ENCODE measurements at regions not wholly inside any gene's neighbourhood (a gene's known extent, or its start where the extent isn't known, plus 50 kb on each side); places are given as distances from the start of the nearest gene placed in this dataset.

GRCh38 chr4:27828843-27829242 lies 968.2 kb downstream of the STIM2 start:
- TF ChIP-seq, protein P1, sequence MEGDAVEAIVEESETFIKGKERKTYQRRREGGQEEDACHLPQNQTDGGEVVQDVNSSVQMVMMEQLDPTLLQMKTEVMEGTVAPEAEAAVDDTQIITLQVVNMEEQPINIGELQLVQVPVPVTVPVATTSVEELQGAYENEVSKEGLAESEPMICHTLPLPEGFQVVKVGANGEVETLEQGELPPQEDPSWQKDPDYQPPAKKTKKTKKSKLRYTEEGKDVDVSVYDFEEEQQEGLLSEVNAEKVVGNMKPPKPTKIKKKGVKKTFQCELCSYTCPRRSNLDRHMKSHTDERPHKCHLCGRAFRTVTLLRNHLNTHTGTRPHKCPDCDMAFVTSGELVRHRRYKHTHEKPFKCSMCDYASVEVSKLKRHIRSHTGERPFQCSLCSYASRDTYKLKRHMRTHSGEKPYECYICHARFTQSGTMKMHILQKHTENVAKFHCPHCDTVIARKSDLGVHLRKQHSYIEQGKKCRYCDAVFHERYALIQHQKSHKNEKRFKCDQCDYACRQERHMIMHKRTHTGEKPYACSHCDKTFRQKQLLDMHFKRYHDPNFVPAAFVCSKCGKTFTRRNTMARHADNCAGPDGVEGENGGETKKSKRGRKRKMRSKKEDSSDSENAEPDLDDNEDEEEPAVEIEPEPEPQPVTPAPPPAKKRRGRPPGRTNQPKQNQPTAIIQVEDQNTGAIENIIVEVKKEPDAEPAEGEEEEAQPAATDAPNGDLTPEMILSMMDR (IDR thresholded peaks at IDR 0.05; ENCODE audit: insufficient read depth, missing control alignments) = no peak
- DNase-seq (ENCODE audit: insufficient read length, low spot score) (no peak), FAIRE-seq (no peak)

DNA sequence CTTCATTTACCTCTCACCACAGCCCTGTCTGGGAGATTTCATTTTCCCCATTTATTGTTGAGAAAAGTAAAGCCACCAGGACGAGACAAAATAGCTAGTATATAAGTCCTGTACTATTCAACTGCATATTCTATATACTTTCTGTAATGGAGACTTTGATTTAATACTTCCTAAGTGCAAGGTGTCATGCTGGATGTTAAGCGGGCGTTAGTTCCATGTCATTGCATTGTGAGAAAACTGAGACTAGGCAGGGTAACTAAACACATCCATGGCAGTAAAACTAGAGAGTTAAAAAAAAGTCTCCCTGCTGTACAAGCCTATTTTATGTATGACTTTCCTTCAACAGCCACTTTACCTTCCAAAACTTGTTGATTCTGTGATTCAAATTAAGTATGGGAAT lies 969.6 kb downstream of the STIM2 start:
- no peak for DNase-seq (ENCODE audit: insufficient read length, low spot score)
- TF ChIP-seq, protein P1 (IDR thresholded peaks at IDR 0.05; ENCODE audit: insufficient read depth, missing control alignments) = no peak
- no peak for FAIRE-seq

- TF ChIP-seq, protein P1 (IDR thresholded peaks at IDR 0.05; ENCODE audit: insufficient read depth, missing control alignments) = no peak
- DNase-seq (ENCODE audit: insufficient read length, low spot score) (no peak), FAIRE-seq (no peak)
These were observed 975.2 kb downstream of the STIM2 start for GRCh38 chr4:27835851-27836250.

- TF ChIP-seq, protein P1 (IDR thresholded peaks at IDR 0.05; ENCODE audit: insufficient read depth, missing control alignments) = no peak
- DNase-seq (ENCODE audit: insufficient read length, low spot score) = no peak
- FAIRE-seq = no peak
These were observed 975.9 kb downstream of the STIM2 start for GRCh38 chr4:27836523-27836922.

GRCh38 chr4:27843776-27844175 lies 983.1 kb downstream of the STIM2 start:
- FAIRE-seq (no peak), DNase-seq (ENCODE audit: insufficient read length, low spot score) (no peak)
- TF ChIP-seq, protein P1 (IDR thresholded peaks at IDR 0.05; ENCODE audit: insufficient read depth, missing control alignments) = no peak

DNA sequence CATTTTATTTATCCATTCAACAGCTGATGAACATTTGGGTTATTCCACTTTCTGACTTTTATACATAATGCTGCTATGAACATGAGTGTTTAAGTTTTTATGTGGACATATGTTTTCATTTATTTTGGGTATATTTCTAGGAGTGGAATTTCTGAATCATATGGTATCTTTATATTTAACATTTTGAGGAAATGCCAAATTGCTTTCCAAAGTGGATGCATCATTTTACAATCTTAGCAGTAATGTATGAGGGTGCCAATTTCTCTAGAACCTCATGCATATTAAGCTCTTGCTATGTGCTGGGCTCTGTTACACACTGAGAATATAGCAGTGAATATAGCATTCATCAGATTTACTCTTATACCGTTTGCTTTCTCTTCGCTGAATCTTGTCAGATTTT lies 983.7 kb downstream of the STIM2 start:
- DNase-seq (ENCODE audit: insufficient read length, low spot score) = no peak
- TF ChIP-seq, protein P1 (IDR thresholded peaks at IDR 0.05; ENCODE audit: insufficient read depth, missing control alignments) = no peak
- FAIRE-seq = no peak

DNA sequence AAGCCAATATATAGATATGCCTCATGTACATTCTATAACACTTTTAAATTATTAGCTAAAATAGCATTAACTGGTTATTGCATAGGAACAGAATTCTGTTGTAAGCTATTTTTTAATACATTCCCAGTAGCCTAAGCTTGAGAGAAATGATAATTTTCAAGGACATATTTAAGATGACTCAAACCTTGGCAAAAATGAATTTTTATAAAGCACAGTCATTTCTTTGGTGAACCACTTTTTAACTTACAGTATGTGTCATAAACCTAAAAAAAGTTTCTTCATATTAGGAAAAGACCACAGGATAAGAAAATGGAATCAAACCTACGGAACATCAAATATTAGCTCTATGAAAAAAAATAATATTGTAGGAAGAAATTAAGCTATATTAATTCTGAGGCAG lies 986.3 kb downstream of the STIM2 start:
- no peak for FAIRE-seq
- no peak for DNase-seq (ENCODE audit: insufficient read length, low spot score)
- TF ChIP-seq, protein P1 (IDR thresholded peaks at IDR 0.05; ENCODE audit: insufficient read depth, missing control alignments) = no peak
